SH-SY5Y (cell line): ENCODE measurements at regions not wholly inside any gene's neighbourhood (a gene's known extent, or its start where the extent isn't known, plus 50 kb on each side); places are given as distances from the start of the nearest gene placed in this dataset.

Source experiments
- GATA2 ChIP-seq: IDR thresholded peaks from 2 replicates; pipeline ENCODE4 v1.6.1; 2011; ENCODE audit warnings: mild to moderate bottlenecking, low read depth, low read length
- GATA3 ChIP-seq: IDR thresholded peaks from 2 replicates; pipeline ENCODE4 v1.6.1; 2011; ENCODE audit warnings: low read depth, mild to moderate bottlenecking, low read length, moderate library complexity

GRCh38 chr6:113364766-113365165, 492.4 kb upstream of the MARCKS start:
- TF ChIP-seq GATA2 = no peak
- TF ChIP-seq GATA3 = no peak
